HG03432 (cell line): ENCODE measurements at regions not wholly inside any gene's neighbourhood (a gene's known extent, or its start where the extent isn't known, plus 50 kb on each side); places are given as distances from the start of the nearest gene placed in this dataset.
A peak's percentile ranks its signal among the peaks of the same experiment; 100 is the strongest.

Source experiments
- ATAC-seq: cut with Tn5 transposase; IDR thresholded peaks from one replicate; pipeline ENCODE4 v1.9.1; 2021; ENCODE audit warnings: mild to moderate bottlenecking, moderate library complexity; ENCODE audit not compliant: unreplicated experiment

DNA sequence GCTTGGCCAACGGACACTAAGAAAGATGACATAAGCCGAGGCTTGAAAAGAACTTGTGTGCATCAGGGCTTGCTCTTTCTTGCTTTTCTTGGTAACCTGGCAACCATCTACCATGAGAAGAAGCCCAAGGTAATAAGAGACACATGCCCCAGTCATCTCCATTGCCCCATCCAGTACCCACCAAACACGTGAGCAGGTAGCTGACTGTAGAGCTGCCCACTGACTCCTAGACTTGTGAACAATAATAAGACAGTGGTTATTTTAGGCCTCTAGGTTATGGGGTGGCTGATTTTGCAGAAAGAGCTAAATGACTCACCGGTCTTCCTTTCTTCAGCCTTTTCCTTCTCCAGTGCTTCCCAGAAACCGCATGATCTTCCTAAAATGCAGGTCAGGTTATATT lies 105.0 kb upstream of the JUN start:
- ATAC-seq = no peak

DNA sequence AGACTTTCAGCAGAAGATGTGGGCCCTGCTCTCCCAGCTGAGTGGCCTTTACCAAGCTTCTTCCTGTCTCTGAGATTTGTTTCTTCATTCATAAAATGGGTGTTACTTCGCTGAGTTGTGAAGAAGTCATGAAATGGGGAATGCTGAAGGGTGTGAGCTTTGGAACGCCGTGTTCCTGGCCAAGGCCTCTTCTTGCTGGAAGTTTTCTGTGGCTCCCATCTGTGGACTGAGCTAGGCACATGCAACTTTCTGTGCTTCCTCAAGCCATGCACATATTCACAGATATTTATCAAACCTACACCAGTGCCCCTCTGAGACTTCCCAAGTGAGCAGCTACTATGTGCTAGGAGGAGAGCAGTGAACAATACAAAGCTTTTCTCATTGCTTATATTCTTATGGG lies 106.3 kb upstream of the JUN start:
- no peak for ATAC-seq

DNA sequence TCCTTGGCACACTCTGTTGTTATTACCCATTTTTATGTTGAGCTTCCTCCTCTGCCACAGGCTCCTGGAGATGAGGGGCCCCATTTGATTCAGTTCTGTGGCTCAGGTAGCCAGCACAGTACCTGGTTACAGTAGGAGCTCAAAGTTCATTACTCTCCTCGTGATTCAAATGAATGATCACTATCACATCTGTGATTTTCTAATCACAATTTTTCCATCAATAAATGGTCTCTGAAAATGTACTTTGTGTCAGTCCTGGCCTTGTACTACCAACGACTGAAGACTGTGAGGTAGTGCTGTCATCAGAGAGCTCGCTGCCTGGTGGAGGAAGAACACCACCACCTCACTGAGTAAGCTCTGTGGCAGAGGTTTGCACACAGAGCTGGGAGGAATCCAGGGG lies 106.8 kb upstream of the JUN start:
- no peak for ATAC-seq

DNA sequence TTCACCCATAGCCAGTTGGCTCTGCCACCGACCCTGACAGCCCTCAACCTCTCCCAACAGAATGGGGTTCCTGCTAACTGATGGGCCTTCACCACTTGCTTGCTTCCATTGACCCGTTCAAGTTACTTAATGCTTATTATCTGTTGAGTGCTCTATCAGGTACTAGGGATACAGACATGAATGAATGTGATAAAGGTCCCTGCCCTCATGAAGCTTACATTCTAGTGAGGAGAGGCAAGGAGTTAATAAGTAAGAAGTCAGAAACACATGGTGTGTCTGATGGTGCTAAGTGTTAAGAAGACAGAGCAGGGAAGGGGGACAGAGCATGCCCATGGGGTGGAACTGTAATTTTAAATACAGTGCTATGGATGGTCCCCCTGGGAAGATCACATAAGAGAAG lies 107.5 kb upstream of the JUN start:
- ATAC-seq = no peak

DNA sequence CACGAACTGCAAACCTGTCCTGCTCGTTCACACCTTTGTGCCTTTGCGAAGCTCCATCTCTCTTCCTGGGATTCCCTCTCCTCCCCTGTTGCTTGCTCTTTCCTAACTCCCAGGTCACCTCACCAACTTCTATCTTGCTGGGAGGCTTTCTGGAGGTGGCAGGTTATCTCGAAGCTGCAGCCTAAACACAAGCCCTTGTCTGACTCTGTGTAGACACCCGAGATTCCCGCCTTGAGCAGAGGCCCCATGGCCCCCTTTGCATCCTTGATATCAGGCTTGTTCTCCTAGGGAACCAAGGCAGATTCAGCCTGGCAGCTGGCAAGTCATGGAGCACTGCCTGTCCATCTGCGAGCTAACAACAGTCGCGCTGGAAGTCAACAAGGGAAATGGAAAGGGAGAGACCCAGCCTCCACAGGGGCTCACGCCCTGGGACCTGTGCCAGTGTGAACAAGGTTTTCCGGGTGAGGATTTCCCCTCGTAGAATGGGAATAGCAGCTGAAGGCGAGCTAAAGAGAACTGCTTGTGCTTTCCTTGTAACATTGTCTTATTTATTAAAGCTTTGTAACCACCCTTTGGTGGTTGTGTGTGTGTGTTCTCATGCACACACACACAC lies 109.5 kb upstream of the JUN start:
- ATAC-seq = no peak

DNA sequence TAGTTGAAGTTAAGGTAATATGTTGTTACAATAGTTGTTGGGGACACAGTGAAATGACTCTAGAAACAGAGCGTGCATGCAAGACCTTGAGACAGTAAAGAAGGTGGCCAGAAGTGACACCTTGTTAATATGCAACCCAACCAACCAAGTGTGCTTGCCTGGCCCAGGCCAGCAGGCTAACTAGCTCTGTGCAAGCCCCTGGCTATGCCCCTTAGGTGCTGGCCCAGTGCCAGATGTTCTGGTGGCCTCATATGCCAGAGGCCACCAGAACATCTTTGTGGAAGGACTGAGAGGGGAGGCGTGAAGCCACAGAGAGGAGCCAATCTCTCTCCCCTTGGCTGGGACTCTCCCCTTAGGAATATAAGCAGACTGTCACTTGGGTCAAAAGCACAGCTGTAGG lies 111.2 kb upstream of the JUN start:
- peak; percentile 30 for ATAC-seq

DNA sequence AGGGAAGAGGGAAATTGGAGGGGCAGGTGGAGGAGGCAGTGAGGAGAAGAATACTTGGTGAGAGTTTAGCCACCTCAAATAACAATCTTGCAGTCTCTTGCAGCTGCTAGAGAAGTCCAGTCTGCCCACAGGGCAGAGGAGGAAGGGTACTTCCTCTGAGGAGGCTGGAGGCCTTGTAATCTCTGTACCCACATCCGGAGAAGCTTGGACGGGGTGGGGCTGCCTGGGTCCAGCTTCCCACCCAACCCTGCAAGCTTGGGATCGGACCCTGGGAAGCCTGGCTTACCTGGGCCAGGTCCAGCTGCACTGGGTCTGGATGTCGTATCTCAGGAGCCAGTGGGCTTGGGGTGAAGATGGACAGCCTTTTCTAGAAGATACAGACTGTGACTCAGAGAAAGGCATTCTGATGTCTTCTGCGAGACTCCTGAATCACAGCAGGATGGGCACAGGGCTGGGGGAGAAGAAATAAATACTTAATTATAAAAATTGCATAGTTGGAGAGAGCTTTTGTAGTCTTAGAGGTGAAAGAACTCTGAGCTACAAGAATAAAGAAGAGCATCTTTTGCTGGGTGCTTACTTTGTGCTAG lies 111.8 kb upstream of the JUN start:
- peak; percentile 44 for ATAC-seq

DNA sequence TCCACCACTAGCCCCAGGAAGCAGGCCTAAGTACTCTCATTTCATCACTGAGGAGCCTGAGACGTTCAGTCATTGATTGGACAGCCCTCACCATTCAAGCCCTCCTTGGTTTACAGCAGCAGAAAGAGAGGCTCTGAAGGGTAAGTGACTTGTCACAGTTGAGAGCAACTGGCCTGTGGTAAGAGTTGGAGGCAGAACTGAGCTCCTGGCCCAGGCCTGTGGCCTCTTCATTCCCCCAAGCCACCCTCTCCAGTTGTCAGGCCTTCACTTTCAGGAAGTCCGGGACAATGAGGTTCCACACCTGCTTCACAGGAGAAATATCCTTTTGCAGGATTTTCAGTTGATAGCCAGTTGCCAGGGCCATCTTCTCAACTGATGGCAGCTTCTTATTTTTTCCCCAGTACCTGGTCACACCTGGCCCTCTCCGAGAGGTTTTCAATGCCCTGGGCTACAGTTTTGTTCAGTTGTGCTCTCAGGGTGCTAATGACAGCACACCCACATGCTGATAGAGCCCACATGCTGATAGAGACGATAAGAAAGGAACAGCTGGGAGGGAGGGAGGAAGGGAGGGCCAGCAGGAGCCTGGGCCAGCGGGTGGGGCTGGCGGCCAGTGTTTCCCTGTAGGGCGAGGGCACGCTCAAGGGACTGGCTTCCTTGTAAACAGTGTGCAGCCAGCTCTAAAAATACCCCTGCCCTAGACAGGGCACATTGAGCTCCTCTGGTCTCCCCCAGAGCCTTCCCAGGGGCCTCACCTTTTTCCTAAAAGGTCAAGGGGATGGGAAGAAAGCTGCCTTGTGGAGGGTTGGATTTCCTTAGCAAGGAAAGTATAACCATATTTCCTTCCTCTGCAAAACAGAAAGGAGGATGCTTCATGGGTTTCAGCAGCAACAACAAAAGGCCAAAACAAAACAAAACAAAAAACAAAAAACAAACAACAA lies 112.7 kb upstream of the JUN start:
- no peak for ATAC-seq

DNA sequence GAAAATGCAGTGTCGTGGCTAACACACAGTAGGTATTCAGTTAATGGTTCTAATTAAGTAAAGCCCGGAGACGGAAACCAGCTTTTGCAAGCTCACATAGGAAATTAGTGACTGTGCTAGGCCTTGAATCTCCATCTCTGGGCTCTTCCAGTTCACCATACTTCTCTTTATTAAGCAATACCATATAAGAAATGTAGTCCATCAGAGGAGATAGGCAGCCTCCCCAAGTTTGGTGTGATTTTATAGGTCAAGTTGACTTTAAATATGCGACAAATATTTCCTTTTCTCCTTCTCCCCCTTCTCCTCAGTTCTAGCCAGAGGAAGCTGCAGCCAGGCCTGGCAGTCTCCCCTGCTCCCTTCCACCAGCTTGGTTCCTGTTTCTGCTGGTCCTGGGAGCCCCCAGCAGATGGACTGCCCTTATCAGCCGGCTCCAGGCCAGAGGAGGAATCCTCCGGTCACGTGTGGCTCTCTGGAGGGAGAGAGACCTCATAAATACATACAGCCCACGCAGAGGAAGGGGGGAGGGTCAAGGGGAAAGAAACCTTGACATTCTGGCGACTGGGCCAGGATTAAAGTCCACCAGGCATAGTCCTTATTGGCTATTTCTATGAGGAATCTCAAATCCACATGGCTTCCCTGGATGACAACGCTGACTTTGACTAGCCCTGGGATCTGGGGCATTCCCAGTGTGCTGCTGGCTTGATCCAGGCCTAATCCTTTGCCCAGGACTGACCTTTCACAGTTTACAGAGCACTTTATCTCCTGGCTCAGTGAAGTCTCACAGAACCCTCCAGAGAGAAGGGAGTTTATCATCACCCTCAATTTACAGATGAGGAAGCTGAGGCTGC lies 115.1 kb upstream of the JUN start:
- no peak for ATAC-seq

DNA sequence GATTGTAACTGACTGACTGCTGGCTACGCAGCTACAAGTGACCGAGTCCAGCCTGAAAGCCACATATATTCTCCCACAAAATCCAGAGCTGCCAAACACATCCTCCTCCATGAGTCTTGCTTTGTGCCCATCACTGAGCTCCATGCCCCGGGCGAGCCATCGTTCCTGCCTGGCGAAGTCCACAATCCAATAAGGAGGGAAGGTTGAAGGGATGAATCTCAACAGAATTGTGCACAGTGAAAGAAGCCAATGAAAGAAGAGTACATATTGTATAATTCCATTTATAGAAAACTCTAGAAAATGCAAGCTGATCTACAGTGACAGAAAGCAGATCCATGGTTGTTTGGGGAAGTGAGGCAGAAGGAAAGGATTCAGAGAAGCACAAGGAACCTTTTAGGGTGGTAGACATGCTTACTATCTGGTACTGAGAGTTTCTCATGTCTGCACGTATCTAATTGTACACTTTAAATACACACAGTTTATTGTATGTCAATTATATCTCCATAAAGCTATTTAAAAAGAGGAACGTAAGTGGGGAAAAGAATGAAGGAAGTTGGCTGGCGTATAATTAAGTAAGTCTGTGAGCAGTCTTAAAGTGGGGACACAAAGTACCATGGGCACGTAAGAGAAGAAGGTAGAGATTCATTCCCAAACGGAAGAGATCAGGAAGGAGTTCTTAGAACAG lies 115.9 kb upstream of the JUN start:
- no peak for ATAC-seq

DNA sequence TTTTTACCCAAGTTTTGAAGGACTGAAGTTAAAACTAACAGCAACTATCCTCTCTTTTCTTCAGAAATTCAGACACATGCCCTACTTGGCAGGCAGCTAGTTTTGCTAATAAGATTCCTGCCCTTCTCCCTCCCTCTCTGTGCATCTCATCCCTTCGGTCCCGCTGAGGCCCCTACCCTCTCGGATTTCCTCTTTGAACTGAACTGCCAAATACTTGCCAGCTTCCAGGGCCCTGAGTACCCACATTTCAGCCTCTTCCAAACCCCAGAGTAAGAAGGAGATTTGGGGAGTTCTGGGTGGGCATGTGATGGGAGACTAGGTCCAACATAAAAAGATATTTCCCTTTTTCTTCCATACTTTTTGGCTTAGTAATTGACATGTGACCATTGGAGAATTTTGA lies 116.5 kb upstream of the JUN start:
- no peak for ATAC-seq

DNA sequence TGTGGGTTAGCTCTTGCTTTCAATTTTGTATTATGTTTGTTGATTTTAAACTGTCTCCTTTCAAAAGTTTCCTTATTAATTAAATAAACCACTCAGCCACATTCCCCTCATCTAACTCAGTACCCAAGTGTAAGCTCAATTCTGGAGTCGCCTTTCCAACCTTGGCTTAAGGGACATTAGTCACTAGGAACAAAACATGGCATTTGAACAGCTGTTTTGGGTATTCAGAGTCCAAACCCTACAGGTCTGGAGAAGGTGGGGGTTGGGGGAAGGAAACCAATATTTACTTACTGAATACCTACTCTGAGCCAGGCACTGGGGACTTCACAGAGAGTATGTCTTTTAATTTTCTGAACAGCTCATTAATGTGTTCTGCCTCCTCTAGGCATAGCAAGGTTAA lies 117.2 kb upstream of the JUN start:
- ATAC-seq = no peak

DNA sequence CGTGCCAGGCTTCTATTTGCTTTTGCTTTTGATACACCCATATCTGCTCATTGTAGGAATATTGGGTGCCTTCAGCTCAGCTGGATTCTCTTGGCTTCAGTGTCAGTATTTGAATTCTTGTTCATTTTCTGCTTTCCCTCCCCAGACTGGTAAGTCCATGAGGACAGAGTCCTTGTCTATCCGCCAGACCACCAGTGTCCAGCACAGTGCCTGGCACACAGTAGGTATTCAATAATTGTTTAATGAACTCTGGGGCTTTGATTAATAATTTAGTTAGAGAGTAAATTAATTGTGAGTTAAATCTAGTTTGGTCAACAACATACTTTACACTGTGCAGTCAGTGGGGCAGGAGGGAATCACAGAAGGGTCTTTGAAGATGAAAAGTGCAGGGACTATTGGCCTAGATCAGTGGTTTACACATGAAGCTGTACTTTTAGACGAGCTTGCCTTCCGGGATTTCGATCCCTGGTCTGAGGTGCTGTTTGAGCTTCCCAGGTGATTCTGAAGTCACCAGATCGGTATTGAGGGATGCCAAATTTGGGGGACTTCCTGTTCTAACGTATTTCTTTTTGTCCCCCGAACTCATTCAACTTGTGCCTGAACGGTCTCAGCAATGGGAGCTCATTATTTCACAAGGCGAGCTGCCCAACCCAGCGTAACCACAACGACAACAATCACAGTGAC lies 119.1 kb upstream of the JUN start:
- no peak for ATAC-seq

DNA sequence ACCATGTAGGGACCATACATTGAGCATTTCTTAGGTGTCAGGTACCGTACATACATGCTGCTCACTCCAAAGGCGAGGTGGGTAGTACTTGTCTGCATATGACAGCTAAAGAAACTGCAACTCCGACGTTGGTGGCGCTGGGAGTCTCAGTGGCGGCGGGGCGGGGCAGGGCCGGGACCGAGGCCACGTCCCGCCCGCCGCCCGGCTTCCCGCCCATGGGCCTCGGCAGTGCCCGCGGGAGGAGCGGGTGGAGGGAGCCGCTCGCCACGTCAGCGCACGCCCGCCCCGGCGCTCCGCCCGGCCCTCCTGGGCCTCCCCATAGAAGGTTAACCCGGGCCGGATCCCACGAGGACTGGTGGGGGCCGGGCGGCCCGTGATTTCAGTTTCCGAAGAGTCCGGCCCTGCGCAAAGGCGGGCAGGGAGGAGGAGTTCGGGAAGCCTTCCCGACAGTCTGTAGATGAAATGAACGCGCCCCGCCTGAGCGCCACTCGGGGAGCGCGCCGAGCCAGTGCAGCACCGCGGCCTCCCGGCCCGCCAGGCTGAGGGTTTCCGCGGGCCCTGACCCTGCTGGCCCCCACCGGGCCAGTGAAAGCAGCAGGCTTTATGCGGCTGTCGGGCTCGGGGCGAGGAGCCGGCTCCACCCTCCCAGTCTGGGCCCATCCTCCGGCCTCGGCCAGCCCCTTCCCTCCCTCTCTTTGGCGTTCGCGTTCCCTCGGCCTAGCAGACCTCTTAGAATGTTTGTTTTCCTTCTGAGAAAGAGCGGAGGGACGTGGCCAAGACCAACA lies 119.9 kb upstream of the JUN start:
- peak; percentile 92 for ATAC-seq

DNA sequence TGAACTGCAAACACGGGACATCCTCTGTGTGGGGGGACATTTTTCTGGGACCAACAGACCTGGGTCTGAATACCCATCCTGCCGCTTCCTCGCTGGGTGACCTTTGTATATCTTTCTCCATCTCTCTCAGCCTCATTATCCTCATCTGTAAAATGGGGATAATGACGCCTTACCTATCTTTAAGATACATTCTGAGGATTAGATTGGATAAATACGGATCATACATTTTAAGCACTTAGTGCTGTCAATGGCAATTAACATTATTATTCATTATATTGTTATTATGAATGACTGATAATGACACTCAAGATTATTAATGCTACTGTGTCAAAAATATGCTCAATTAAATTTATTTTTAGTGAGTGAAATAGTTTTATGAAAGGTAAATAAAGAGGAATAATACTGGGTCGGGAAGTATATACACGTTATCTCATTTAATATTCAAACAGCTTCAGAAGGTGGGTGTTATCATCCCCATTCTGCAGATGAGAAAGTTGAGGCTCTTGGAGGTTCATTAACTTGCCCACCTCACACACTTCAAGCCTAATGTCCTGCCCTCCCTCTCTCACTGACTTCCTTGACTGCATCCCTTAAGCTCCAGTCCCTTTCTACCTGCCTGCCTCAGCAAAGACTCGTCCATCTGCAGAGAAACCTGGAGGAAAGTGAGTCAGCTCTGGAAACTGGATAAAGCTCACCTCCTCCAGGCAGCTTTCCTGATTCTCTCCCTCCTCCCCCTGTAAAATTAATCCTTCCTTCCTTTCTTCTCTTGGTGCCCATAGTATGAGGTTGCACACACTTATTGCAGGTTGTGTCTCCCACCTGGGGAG lies 120.7 kb upstream of the JUN start:
- ATAC-seq = no peak

DNA sequence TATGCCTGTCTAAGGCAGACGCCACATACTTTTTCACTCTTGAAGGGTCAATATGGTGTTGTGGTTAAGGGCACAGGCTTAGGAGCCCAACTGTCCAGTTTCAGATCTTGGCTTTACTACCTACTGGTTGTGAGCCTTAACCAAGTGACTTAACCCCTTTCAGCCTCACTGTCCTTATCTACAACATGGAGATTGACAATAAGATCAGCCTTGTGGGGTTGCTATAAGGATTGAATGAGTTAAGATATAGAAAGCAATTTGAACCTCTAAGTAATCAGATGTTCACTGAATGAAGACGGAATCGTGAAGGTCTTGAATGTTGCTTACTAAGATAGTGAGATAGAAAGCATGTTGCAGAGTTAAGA lies 121.3 kb upstream of the JUN start:
- no peak for ATAC-seq

DNA sequence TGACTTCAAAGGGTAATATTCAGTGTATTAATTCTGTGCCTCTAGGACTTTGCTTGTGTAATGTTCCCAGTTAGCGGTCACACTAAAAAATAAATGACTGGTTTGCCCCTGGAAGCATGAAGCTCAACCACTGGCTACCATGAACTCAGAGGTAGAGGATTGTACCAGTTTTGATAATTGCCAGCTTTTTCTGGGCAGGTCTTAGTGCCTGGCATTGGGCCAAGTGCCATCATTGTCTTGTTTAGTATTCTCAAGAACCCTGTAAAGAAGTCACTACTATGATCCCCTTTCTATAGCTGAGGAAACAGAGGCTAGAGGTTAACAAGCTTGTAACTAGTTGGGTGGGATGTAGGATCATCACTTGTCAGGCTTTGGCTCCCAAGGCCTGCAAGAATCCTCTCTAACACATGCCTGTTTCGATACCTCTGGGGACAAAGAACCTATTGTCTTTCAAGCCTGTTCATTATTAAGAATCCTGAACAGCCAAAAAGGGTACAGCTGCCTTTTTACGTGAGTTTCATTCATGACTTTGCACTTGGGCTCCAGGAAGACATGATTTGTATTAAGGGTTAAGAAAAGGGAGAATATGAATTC lies 121.9 kb upstream of the JUN start:
- no peak for ATAC-seq

DNA sequence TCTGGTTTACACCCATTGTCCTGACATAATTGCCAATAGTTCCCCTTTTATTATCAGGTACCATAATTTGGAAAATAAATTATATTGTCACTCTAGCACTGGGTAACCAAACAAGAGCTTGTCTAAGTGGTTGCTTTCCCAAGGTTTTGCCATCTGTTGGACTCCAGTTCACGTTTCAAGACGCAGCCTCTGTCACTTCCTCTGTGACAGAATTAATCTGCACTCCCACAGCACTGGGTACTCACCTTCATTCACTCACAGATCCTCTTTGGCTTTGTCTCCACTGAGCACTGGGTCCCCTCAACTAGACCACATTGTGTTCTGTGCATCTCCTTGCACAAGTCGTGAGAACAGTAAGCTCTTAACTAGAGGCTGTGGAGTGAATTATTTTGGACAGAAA lies 123.6 kb upstream of the JUN start:
- ATAC-seq = no peak
